Activated T-cell treated with anti-CD3 and anti-CD28 coated beads, Interleukin-2, amount 50 U/mL, for 24 hours (primary cell): ENCODE measurements at regions not wholly inside any gene's neighbourhood (a gene's known extent, or its start where the extent isn't known, plus 50 kb on each side); places are given as distances from the start of the nearest gene placed in this dataset.
A peak's percentile ranks its signal among the peaks of the same experiment; 100 is the strongest.

Experiments
- DNase-seq: peaks from one replicate; pipeline ENCODE4 v3.0.0-alpha.2; 2020
- H3K27ac Mint-ChIP-seq: 2 replicates; pipeline ENCODE4 v1.8.0; 2020; ENCODE audit warnings: mild to moderate bottlenecking, mixed read lengths
- H3K27me3 Mint-ChIP-seq: 2 replicates; pipeline ENCODE4 v1.8.0; 2020; ENCODE audit warnings: mixed read lengths
- H3K36me3 Mint-ChIP-seq: 2 replicates; pipeline ENCODE4 v1.8.0; 2020; ENCODE audit warnings: low read depth, mixed read lengths
- H3K4me1 Mint-ChIP-seq: 2 replicates; pipeline ENCODE4 v1.8.0; 2020; ENCODE audit warnings: low read depth, mixed read lengths
- H3K4me3 Mint-ChIP-seq: 2 replicates; pipeline ENCODE4 v1.8.0; 2020; ENCODE audit warnings: mild to moderate bottlenecking, moderate library complexity, mixed read lengths
- H3K9me3 Mint-ChIP-seq: 2 replicates; pipeline ENCODE4 v1.8.0; 2020; ENCODE audit warnings: mixed read lengths

- Mint-ChIP-seq H3K27ac (no peak overlapping the region), H3K36me3 (no peaks in the 10 kb centered on the region), H3K9me3 (peaks cover 4% of the 10 kb centered on the region), H3K27me3 (no peaks in the 10 kb centered on the region), H3K4me3 (no peak overlapping the region), H3K4me1 (no peaks in the 10 kb centered on the region)
- DNase-seq = no peak
Measured at GRCh38 chr5:4866131-4866659, 273.9 kb upstream of the ADAMTS16 start.

GRCh38 chr5:4866817-4867216 is 273.3 kb upstream of the ADAMTS16 start:
- Mint-ChIP-seq H3K4me3 (no peak overlapping the region), H3K4me1 (no peaks in the 10 kb centered on the region), H3K27me3 (no peaks in the 10 kb centered on the region), H3K27ac (no peak overlapping the region), H3K36me3 (no peaks in the 10 kb centered on the region), H3K9me3 (peaks cover 4% of the 10 kb centered on the region)
- DNase-seq = no peak

- no peaks in the 10 kb centered on the region for H3K36me3 Mint-ChIP-seq
- no peaks in the 10 kb centered on the region for H3K4me1 Mint-ChIP-seq
- peak; percentile 43 for DNase-seq
- H3K9me3 Mint-ChIP-seq = peaks cover 4% of the 10 kb centered on the region
- no peak overlapping the region for H3K4me3 Mint-ChIP-seq
- no peak overlapping the region for H3K27ac Mint-ChIP-seq
- no peaks in the 10 kb centered on the region for H3K27me3 Mint-ChIP-seq
Measured at GRCh38 chr5:4868140-4868735, 271.9 kb upstream of the ADAMTS16 start.

- Mint-ChIP-seq H3K27me3 (no peaks in the 10 kb centered on the region), H3K36me3 (no peaks in the 10 kb centered on the region), H3K9me3 (no peaks in the 10 kb centered on the region), H3K4me1 (no peaks in the 10 kb centered on the region), H3K4me3 (no peak overlapping the region), H3K27ac (no peak overlapping the region)
- no peak for DNase-seq
Measured at GRCh38 chr5:4873652-4874051, 266.5 kb upstream of the ADAMTS16 start.

- Mint-ChIP-seq H3K27me3 (no peaks in the 10 kb centered on the region), H3K36me3 (no peaks in the 10 kb centered on the region), H3K9me3 (no peaks in the 10 kb centered on the region), H3K4me3 (no peak overlapping the region), H3K27ac (no peak overlapping the region), H3K4me1 (no peaks in the 10 kb centered on the region)
- no peak for DNase-seq
Measured at GRCh38 chr5:4874097-4874496, 266.0 kb upstream of the ADAMTS16 start.

- no peaks in the 10 kb centered on the region for H3K9me3 Mint-ChIP-seq
- no peak overlapping the region for H3K4me3 Mint-ChIP-seq
- H3K27me3 Mint-ChIP-seq = no peaks in the 10 kb centered on the region
Measured at GRCh38 chr5:4875942-4876341, 264.2 kb upstream of the ADAMTS16 start.

GRCh38 chr5:4876804-4877203 is 263.3 kb upstream of the ADAMTS16 start:
- no peaks in the 10 kb centered on the region for H3K36me3 Mint-ChIP-seq
- H3K4me1 Mint-ChIP-seq = no peaks in the 10 kb centered on the region
- no peak for DNase-seq
- no peaks in the 10 kb centered on the region for H3K27me3 Mint-ChIP-seq
- no peak overlapping the region for H3K4me3 Mint-ChIP-seq
- no peaks in the 10 kb centered on the region for H3K9me3 Mint-ChIP-seq
- H3K27ac Mint-ChIP-seq = no peak overlapping the region

More at GRCh38 chr5:4875942-4876341, 264.2 kb upstream of the ADAMTS16 start:
- DNase-seq = no peak
- Mint-ChIP-seq H3K36me3 (no peaks in the 10 kb centered on the region), H3K27ac (no peak overlapping the region), H3K4me1 (no peaks in the 10 kb centered on the region)

- Mint-ChIP-seq H3K4me1 (no peaks in the 10 kb centered on the region), H3K36me3 (no peaks in the 10 kb centered on the region), H3K9me3 (no peaks in the 10 kb centered on the region), H3K27me3 (no peaks in the 10 kb centered on the region), H3K27ac (no peak overlapping the region), H3K4me3 (no peak overlapping the region)
- no peak for DNase-seq
Measured at GRCh38 chr5:4877579-4877978, 262.6 kb upstream of the ADAMTS16 start.

GRCh38 chr5:4879075-4879474 is 261.1 kb upstream of the ADAMTS16 start:
- Mint-ChIP-seq H3K4me1 (no peaks in the 10 kb centered on the region), H3K27ac (no peak overlapping the region), H3K27me3 (no peaks in the 10 kb centered on the region), H3K9me3 (no peaks in the 10 kb centered on the region), H3K4me3 (no peak overlapping the region), H3K36me3 (no peaks in the 10 kb centered on the region)
- DNase-seq = no peak

GRCh38 chr5:4879693-4880303 is 260.3 kb upstream of the ADAMTS16 start:
- no peaks in the 10 kb centered on the region for H3K4me1 Mint-ChIP-seq
- H3K9me3 Mint-ChIP-seq = no peaks in the 10 kb centered on the region
- no peaks in the 10 kb centered on the region for H3K27me3 Mint-ChIP-seq
- H3K4me3 Mint-ChIP-seq = no peak overlapping the region
- H3K36me3 Mint-ChIP-seq = no peaks in the 10 kb centered on the region
- H3K27ac Mint-ChIP-seq = no peak overlapping the region
- DNase-seq = peak; percentile 63

GRCh38 chr5:4880304-4880741 is 259.8 kb upstream of the ADAMTS16 start:
- H3K4me1 Mint-ChIP-seq = no peaks in the 10 kb centered on the region
- no peaks in the 10 kb centered on the region for H3K36me3 Mint-ChIP-seq
- H3K4me3 Mint-ChIP-seq = no peak overlapping the region
- no peak overlapping the region for H3K27ac Mint-ChIP-seq
- no peaks in the 10 kb centered on the region for H3K27me3 Mint-ChIP-seq
- no peak for DNase-seq
- H3K9me3 Mint-ChIP-seq = no peaks in the 10 kb centered on the region

GRCh38 chr5:4881366-4882002 is 258.6 kb upstream of the ADAMTS16 start:
- no peak for DNase-seq
- Mint-ChIP-seq H3K4me3 (no peak overlapping the region), H3K9me3 (no peaks in the 10 kb centered on the region), H3K27me3 (no peaks in the 10 kb centered on the region), H3K27ac (no peak overlapping the region), H3K4me1 (no peaks in the 10 kb centered on the region), H3K36me3 (no peaks in the 10 kb centered on the region)

- no peaks in the 10 kb centered on the region for H3K27me3 Mint-ChIP-seq
- H3K4me1 Mint-ChIP-seq = no peaks in the 10 kb centered on the region
- no peaks in the 10 kb centered on the region for H3K9me3 Mint-ChIP-seq
- no peaks in the 10 kb centered on the region for H3K36me3 Mint-ChIP-seq
- H3K27ac Mint-ChIP-seq = no peak overlapping the region
- H3K4me3 Mint-ChIP-seq = no peak overlapping the region
- no peak for DNase-seq
Measured at GRCh38 chr5:4882186-4882585, 257.9 kb upstream of the ADAMTS16 start.

GRCh38 chr5:4883360-4883759 is 256.8 kb upstream of the ADAMTS16 start:
- H3K27ac Mint-ChIP-seq = no peak overlapping the region

GRCh38 chr5:4893063-4893744 is 246.9 kb upstream of the ADAMTS16 start:
- H3K36me3 Mint-ChIP-seq = no peaks in the 10 kb centered on the region
- H3K27me3 Mint-ChIP-seq = no peaks in the 10 kb centered on the region
- H3K4me3 Mint-ChIP-seq = no peak overlapping the region
- no peak for DNase-seq
- H3K4me1 Mint-ChIP-seq = no peaks in the 10 kb centered on the region
- H3K27ac Mint-ChIP-seq = no peak overlapping the region
- peaks cover 3% of the 10 kb centered on the region for H3K9me3 Mint-ChIP-seq

More at GRCh38 chr5:4883360-4883759, 256.8 kb upstream of the ADAMTS16 start:
- H3K4me3 Mint-ChIP-seq = no peak overlapping the region
- no peaks in the 10 kb centered on the region for H3K27me3 Mint-ChIP-seq
- no peaks in the 10 kb centered on the region for H3K36me3 Mint-ChIP-seq
- no peaks in the 10 kb centered on the region for H3K9me3 Mint-ChIP-seq
- DNase-seq = no peak
- H3K4me1 Mint-ChIP-seq = no peaks in the 10 kb centered on the region
